Gastrocnemius medialis (tissue), 4 donors: ENCODE measurements at regions not wholly inside any gene's neighbourhood (a gene's known extent, or its start where the extent isn't known, plus 50 kb on each side); places are given as distances from the start of the nearest gene placed in this dataset.

Experiments
- POLR2A ChIP-seq, 2 donors: fragments of 450-650 bp; IDR thresholded peaks; one replicate each; pipeline ENCODE4 v1.6.1; 2017; ENCODE audit warnings: antibody characterized with exemption in 2 of 2, mild to moderate bottlenecking in 2 of 2, moderate library complexity in 2 of 2
- TF ChIP-seq, protein P1 (sequence below), 5 experiments: fragments of 450-650 bp in 3 of 5; fragments of 200-600 bp in 2 of 5; sonication (generic) in 2 of 5; IDR thresholded peaks in 4 of 5; conservative IDR thresholded peaks in 1 of 5; 1 replicate in 4 of 5; 2 replicates in 1 of 5; pipeline ENCODE4 v1.5.1; 2016 to 2019; ENCODE audit warnings: antibody characterized with exemption in 5 of 5, mild to moderate bottlenecking in 3 of 5, moderate library complexity in 3 of 5

DNA sequence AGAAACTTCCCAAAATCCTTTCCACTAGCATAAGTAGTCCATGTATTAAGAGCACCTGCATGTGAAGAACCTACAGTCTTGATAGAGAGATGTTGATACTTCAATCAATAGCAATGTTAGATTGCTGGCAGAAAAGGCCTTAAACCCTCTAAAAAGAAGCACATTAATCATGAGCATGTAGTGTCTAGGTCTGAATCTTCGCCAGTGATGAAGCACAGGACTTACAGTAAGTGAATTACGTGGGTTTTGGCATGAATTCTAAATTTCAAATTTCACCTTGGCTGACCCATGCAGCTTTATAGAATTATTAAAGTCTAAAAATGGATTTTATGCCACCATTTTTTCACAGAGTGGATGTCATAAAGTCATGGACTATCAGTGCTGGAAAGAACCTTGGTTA is 791.6 kb upstream of the NOVA1 start:
- TF ChIP-seq, protein P1, sequence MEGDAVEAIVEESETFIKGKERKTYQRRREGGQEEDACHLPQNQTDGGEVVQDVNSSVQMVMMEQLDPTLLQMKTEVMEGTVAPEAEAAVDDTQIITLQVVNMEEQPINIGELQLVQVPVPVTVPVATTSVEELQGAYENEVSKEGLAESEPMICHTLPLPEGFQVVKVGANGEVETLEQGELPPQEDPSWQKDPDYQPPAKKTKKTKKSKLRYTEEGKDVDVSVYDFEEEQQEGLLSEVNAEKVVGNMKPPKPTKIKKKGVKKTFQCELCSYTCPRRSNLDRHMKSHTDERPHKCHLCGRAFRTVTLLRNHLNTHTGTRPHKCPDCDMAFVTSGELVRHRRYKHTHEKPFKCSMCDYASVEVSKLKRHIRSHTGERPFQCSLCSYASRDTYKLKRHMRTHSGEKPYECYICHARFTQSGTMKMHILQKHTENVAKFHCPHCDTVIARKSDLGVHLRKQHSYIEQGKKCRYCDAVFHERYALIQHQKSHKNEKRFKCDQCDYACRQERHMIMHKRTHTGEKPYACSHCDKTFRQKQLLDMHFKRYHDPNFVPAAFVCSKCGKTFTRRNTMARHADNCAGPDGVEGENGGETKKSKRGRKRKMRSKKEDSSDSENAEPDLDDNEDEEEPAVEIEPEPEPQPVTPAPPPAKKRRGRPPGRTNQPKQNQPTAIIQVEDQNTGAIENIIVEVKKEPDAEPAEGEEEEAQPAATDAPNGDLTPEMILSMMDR (IDR thresholded peaks at IDR 0.05 in 4 of 5, conservative IDR thresholded peaks at IDR 0.05 in 1 of 5): no peak
- TF ChIP-seq POLR2A (IDR thresholded peaks at IDR 0.05): no peak
